Mononuclear cell (primary cell): ENCODE measurements at regions not wholly inside any gene's neighbourhood (a gene's known extent, or its start where the extent isn't known, plus 50 kb on each side); places are given as distances from the start of the nearest gene placed in this dataset.

Experiments used
- H3K27me3 ChIP-seq: 2 replicates; pipeline ENCODE4 v1.6.0; 2011; ENCODE audit warnings: low read length, control low read depth; ENCODE audit not compliant: insufficient read depth
- H3K4me1 ChIP-seq: 2 replicates; pipeline ENCODE4 v1.5.1; 2011; ENCODE audit warnings: mild to moderate bottlenecking, low read length, control low read depth; ENCODE audit not compliant: insufficient read depth
- H3K4me3 ChIP-seq: 2 replicates; pipeline ENCODE4 v1.5.1; 2011; ENCODE audit warnings: mild to moderate bottlenecking, low read length, moderate library complexity
- H3K9me3 ChIP-seq: 2 replicates; pipeline ENCODE4 v1.5.1; 2011; ENCODE audit warnings: low read depth, mild to moderate bottlenecking, control low read depth, low read length

GRCh38 chr14:100638211-100638855, 51.1 kb upstream of the BEGAIN start:
- H3K4me1 ChIP-seq: peaks cover 39% of the 10 kb centered on the region
- no peaks in the 10 kb centered on the region for H3K27me3 ChIP-seq
- no peak overlapping the region for H3K4me3 ChIP-seq
- no peaks in the 10 kb centered on the region for H3K9me3 ChIP-seq

GRCh38 chr14:100639280-100639679, 52.1 kb upstream of the BEGAIN start:
- Histone ChIP-seq H3K4me1 (peaks cover 39% of the 10 kb centered on the region), H3K27me3 (no peaks in the 10 kb centered on the region), H3K4me3 (no peak overlapping the region), H3K9me3 (no peaks in the 10 kb centered on the region)

DNA sequence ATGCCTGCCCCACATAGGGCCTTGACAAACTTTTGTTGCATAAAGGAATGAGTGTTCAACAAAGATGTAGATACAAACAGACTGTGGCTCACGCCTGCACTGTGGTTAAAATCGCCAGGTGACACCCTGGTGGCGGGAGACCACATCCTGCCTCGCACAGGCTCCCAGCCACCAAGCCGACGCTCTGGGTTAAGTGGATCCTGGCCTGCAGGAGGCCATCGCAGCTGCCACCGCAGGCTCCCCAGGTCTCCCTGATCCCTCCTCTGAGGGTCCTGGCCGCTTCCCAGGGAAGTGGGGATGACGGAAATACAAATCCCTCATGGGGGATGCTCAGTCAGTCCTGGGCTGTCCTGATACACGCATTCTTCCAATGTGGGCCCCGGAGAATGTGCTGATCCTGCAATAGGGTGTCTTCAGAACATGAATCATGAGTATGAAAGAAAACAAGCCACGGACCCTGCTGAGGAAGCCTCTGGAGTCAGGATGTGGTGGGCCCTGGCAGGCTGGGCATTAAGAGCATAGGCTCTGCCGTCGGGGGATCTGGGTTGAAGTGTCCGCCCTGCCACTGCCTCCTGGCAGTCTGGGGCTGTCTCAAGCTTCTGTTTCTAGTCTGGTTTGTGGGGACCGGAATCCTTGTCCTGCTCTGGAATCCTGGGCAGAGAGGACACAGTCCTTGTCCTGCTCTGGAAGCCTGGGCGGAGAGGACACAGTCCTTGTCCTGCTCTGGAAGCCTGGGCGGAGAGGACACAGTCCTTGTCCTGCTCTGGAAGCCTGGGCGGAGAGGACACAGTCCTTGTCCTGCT, 53.5 kb upstream of the BEGAIN start:
- Histone ChIP-seq H3K4me3 (no peak overlapping the region), H3K4me1 (peaks cover 52% of the 10 kb centered on the region), H3K27me3 (no peaks in the 10 kb centered on the region), H3K9me3 (no peaks in the 10 kb centered on the region)

DNA sequence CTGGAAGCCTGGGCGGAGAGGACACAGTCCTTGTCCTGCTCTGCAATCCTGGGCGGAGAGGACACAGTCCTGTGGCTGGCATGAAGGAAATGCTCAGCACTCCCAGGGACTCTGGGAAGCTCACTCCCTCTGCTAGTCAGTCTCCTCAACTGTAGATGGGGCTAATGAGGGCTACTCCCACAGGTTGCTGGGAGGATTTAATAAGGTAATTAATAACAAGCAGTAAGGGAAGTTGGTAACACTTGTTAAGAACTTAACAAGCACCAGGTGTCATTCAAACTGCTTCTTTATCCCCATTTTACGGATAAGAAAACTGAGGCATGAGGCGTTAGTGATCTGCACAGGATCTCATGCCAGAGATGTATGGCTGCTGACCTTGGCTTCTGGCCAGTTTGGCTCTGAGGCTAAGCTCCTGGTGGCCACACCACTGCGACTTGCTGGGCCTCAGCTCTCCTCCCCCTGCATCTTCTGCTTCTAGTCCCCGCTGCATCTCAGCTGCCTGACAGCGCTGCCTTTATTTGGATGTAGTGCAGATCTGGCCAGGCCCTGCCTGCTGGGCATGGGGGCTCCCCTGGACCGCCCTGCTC, 54.1 kb upstream of the BEGAIN start:
- Histone ChIP-seq H3K4me1 (peaks cover 56% of the 10 kb centered on the region), H3K9me3 (no peaks in the 10 kb centered on the region), H3K27me3 (no peaks in the 10 kb centered on the region), H3K4me3 (no peak overlapping the region)

DNA sequence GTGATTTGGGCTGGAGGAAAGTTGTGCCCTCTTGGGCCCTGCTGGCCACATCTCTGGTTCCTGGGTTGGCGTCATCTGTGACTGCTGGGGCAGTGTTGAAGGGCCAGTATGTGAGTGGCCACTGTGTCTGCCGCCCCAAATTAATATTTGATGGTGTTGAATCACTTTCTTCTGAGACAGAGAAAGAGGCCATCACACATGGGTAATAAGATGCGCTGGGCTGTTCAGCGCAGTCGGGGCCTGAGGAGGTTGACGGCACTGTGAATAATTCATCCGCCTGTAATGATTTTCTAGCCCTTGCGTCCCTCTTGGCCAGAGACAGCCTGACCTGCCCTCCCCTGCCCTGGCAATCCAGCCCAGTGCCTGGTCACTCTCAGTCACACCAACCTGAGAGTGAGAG, 56.2 kb upstream of the BEGAIN start:
- H3K27me3 ChIP-seq: no peaks in the 10 kb centered on the region
- H3K4me3 ChIP-seq: no peak overlapping the region
- peaks cover 52% of the 10 kb centered on the region for H3K4me1 ChIP-seq
- H3K9me3 ChIP-seq: no peaks in the 10 kb centered on the region

GRCh38 chr14:100644383-100644782, 57.2 kb upstream of the BEGAIN start:
- Histone ChIP-seq H3K4me3 (no peak overlapping the region), H3K9me3 (no peaks in the 10 kb centered on the region), H3K4me1 (peaks cover 43% of the 10 kb centered on the region), H3K27me3 (no peaks in the 10 kb centered on the region)

DNA sequence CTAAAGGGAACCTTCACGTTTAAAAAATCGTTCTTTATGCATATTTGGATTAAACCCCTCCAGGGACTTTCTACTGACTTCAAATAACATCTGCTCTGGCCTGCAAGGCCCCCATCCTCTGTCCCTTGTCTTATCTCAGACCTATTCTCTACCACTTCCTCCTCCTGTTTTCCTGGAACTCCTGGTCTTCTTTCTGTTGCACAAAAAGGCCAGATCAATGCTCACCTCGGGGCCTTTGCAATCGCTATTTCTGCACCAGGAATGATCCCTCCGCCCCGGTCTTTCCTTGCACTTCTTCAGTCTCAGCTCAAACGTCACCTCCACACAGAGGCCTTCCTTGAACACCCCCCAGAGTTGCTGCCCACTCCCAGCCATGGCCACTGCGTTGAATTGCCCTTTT, 57.6 kb upstream of the BEGAIN start:
- H3K27me3 ChIP-seq: no peaks in the 10 kb centered on the region
- no peaks in the 10 kb centered on the region for H3K9me3 ChIP-seq
- H3K4me3 ChIP-seq: no peak overlapping the region
- peaks cover 39% of the 10 kb centered on the region for H3K4me1 ChIP-seq

GRCh38 chr14:100645196-100645981, 58.2 kb upstream of the BEGAIN start:
- no peaks in the 10 kb centered on the region for H3K9me3 ChIP-seq
- peaks cover 33% of the 10 kb centered on the region for H3K4me1 ChIP-seq
- H3K27me3 ChIP-seq: no peaks in the 10 kb centered on the region
- H3K4me3 ChIP-seq: no peak overlapping the region

GRCh38 chr14:100645982-100646314, 58.7 kb upstream of the BEGAIN start:
- H3K9me3 ChIP-seq: no peaks in the 10 kb centered on the region
- H3K4me1 ChIP-seq: peaks cover 27% of the 10 kb centered on the region
- H3K4me3 ChIP-seq: no peak overlapping the region

GRCh38 chr14:100648474-100649172, 61.4 kb upstream of the BEGAIN start:
- Histone ChIP-seq H3K4me1 (peaks cover 17% of the 10 kb centered on the region), H3K27me3 (no peaks in the 10 kb centered on the region), H3K4me3 (no peak overlapping the region), H3K9me3 (no peaks in the 10 kb centered on the region)

More at GRCh38 chr14:100645982-100646314, 58.7 kb upstream of the BEGAIN start:
- H3K27me3 ChIP-seq: no peaks in the 10 kb centered on the region

DNA sequence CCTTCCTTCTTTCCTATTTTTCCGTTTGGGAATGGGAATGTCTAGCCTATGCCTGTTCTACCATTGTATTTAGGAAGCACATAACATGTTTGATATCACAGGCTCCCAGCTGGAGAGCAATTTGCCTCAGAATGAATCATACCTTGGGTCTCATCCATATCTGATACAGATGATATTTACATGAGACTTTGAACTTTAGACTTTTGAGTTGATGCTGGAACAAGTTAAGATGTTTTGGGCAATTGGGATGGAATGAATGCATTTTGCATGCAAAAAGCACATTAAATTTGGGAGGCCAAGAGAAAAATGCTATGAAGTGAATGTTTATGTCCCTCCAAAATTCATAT, 61.9 kb upstream of the BEGAIN start:
- Histone ChIP-seq H3K4me3 (no peak overlapping the region), H3K4me1 (peaks cover 17% of the 10 kb centered on the region)

GRCh38 chr14:100651999-100652508, 64.8 kb upstream of the BEGAIN start:
- peaks cover 4% of the 10 kb centered on the region for H3K4me1 ChIP-seq
- peaks cover 6% of the 10 kb centered on the region for H3K27me3 ChIP-seq
- H3K9me3 ChIP-seq: no peaks in the 10 kb centered on the region
- no peak overlapping the region for H3K4me3 ChIP-seq

More for the DNA sequence above, 61.9 kb upstream of the BEGAIN start:
- no peaks in the 10 kb centered on the region for H3K9me3 ChIP-seq
- H3K27me3 ChIP-seq: peaks cover 2% of the 10 kb centered on the region

GRCh38 chr14:100652744-100653143, 65.5 kb upstream of the BEGAIN start:
- no peak overlapping the region for H3K4me3 ChIP-seq
- no peaks in the 10 kb centered on the region for H3K9me3 ChIP-seq
- peaks cover 6% of the 10 kb centered on the region for H3K27me3 ChIP-seq
- H3K4me1 ChIP-seq: peaks cover 4% of the 10 kb centered on the region

- Histone ChIP-seq H3K4me3 (no peak overlapping the region), H3K27me3 (peaks cover 6% of the 10 kb centered on the region), H3K9me3 (no peaks in the 10 kb centered on the region), H3K4me1 (peaks cover 4% of the 10 kb centered on the region)
Observed at GRCh38 chr14:100653409-100653808, 66.2 kb upstream of the BEGAIN start.
